IMR-90 (cell line): ENCODE measurements at regions not wholly inside any gene's neighbourhood (a gene's known extent, or its start where the extent isn't known, plus 50 kb on each side); places are given as distances from the start of the nearest gene placed in this dataset.

Experiments
- ATAC-seq: fragments of 200-7000 bp; cut with Tn5 transposase; 2 replicates; pipeline ENCODE4 v1.9.1; 2020; ENCODE audit warnings: low read depth, mild to moderate bottlenecking, moderate library complexity
- BruUV-seq: library from RNA; stranded (reverse); fragments of 400-500 nt; replicated peaks from 2 replicates; lab custom pipeline; 2021; lab: Mats Ljungman, UMichigan
- CTCF ChIA-PET: fragments of 300-600 bp; formaldehyde crosslinking; extraction: SDS; loops from one replicate; lab custom pipeline; 2021; ENCODE audit warnings: antibody characterized with exemption; lab: Yijun Ruan, JAX
- POLR2A ChIA-PET: fragments of 300-600 bp; sonication (Branson Sonifier 250); formaldehyde crosslinking; loops from one replicate; lab custom pipeline; 2022; ENCODE audit warnings: antibody characterized with exemption; ENCODE audit not compliant: unreplicated experiment; lab: Charles Lee
- DNase-seq: peaks from one replicate; pipeline ENCODE4 v3.0.0; 2013
- H2AFZ ChIP-seq: replicated peaks from 2 replicates; pipeline ENCODE3; 2013; ENCODE audit warnings: low read length, mild to moderate bottlenecking; ENCODE audit not compliant: poor library complexity
- H2AK5ac ChIP-seq: 2 replicates; pipeline ENCODE4 v1.6.1; 2013; ENCODE audit warnings: low read depth, low read length, inconsistent platforms
- H2AK9ac ChIP-seq: replicated peaks from 2 replicates; pipeline ENCODE3; 2013; ENCODE audit warnings: mild to moderate bottlenecking, low read depth, low read length, moderate library complexity; ENCODE audit not compliant: poor library complexity
- H2BK120ac ChIP-seq: 2 replicates; pipeline ENCODE4 v1.6.1; 2013; ENCODE audit warnings: low read depth, low read length, inconsistent platforms
- H2BK15ac ChIP-seq: 3 replicates; pipeline ENCODE4 v1.6.1; 2013; ENCODE audit warnings: low read depth, low read length, inconsistent platforms
- H2BK20ac ChIP-seq: 2 replicates; pipeline ENCODE4 v1.6.1; 2013; ENCODE audit warnings: low read depth, mild to moderate bottlenecking, inconsistent platforms, low read length, moderate library complexity
- H2BK5ac ChIP-seq: 2 replicates; pipeline ENCODE4 v1.6.1; 2013; ENCODE audit warnings: mild to moderate bottlenecking, low read depth, low read length, inconsistent platforms; ENCODE audit not compliant: poor library complexity, severe bottlenecking
- H3K14ac ChIP-seq: replicated peaks from 2 replicates; pipeline ENCODE4 v1.6.1; 2013; ENCODE audit warnings: low read depth, low read length, inconsistent platforms
- H3K18ac ChIP-seq: 2 replicates; pipeline ENCODE4 v1.6.1; 2013; ENCODE audit warnings: low read depth, low read length, control low read depth
- H3K23ac ChIP-seq: 2 replicates; pipeline ENCODE4 v1.6.1; 2013; ENCODE audit warnings: low read depth, low read length, inconsistent platforms
- H3K27ac ChIP-seq: 2 replicates; pipeline ENCODE4 v1.5.1; 2013; ENCODE audit warnings: mild to moderate bottlenecking, control low read depth, low read length; ENCODE audit not compliant: insufficient read depth
- H3K27me3 ChIP-seq: 2 replicates; pipeline ENCODE4 v1.6.1; 2013; ENCODE audit warnings: low read length; ENCODE audit not compliant: control insufficient read depth, insufficient read depth
- H3K36me3 ChIP-seq: 2 replicates; pipeline ENCODE4 v1.6.1; 2013; ENCODE audit warnings: low read length, mixed read lengths; ENCODE audit not compliant: control insufficient read depth, insufficient read depth
- H3K4ac ChIP-seq: 2 replicates; pipeline ENCODE4 v1.6.1; 2013; ENCODE audit warnings: low read depth, low read length, inconsistent platforms
- H3K4me1 ChIP-seq: 2 replicates; pipeline ENCODE4 v1.6.1; 2013; ENCODE audit warnings: low read length, mixed read lengths; ENCODE audit not compliant: control insufficient read depth, insufficient read depth
- H3K4me2 ChIP-seq: 2 replicates; pipeline ENCODE4 v1.6.1; 2013; ENCODE audit warnings: low read depth, mild to moderate bottlenecking, control low read depth, low read length, moderate library complexity
- H3K4me3 ChIP-seq: 2 replicates; pipeline ENCODE4 v1.5.1; 2013; ENCODE audit warnings: low read depth, mild to moderate bottlenecking, control low read depth, low read length, moderate library complexity; ENCODE audit not compliant: insufficient read depth
- H3K56ac ChIP-seq: 2 replicates; pipeline ENCODE4 v1.6.1; 2013; ENCODE audit warnings: low read length, inconsistent platforms; ENCODE audit not compliant: insufficient read depth; ENCODE audit errors: extremely low read depth
- H3K79me1 ChIP-seq, 2 experiments: 2 replicates each; pipeline ENCODE4 v1.6.1; 2013; ENCODE audit warnings: low read length in 2 of 2, inconsistent platforms in 1 of 2, low read depth in 1 of 2
- H3K9ac ChIP-seq: 2 replicates; pipeline ENCODE4 v1.6.1; 2013; ENCODE audit warnings: low read depth, low read length, control low read depth
- H3K9me1 ChIP-seq: 2 replicates; pipeline ENCODE4 v1.6.1; 2013; ENCODE audit warnings: low read length, inconsistent platforms; ENCODE audit not compliant: insufficient read depth
- H3K9me3 ChIP-seq: 2 replicates; pipeline ENCODE4 v1.6.1; 2013; ENCODE audit warnings: low read length; ENCODE audit not compliant: control insufficient read depth, insufficient read depth
- H4K20me1 ChIP-seq: 2 replicates; pipeline ENCODE4 v1.6.1; 2013; ENCODE audit warnings: low read length, inconsistent platforms; ENCODE audit not compliant: insufficient read depth
- H4K5ac ChIP-seq: 2 replicates; pipeline ENCODE4 v1.6.1; 2013; ENCODE audit warnings: mild to moderate bottlenecking, low read depth, low read length, control low read depth
- H4K8ac ChIP-seq, 2 experiments: 2 replicates each; pipeline ENCODE4 v1.6.1; 2013; ENCODE audit warnings: low read depth in 2 of 2, low read length in 2 of 2, control low read depth in 1 of 2, inconsistent platforms in 1 of 2
- H4K91ac ChIP-seq: 2 replicates; pipeline ENCODE4 v1.6.1; 2013; ENCODE audit warnings: low read depth, low read length, inconsistent platforms; ENCODE audit not compliant: insufficient read depth
- BHLHE40 ChIP-seq: fragments of 150-350 bp; IDR thresholded peaks from 2 replicates; pipeline ENCODE4 v1.6.1; 2016; ENCODE audit warnings: mild to moderate bottlenecking, low read depth, low read length
- CEBPB ChIP-seq: IDR thresholded peaks from 2 replicates; pipeline ENCODE4 v1.6.1; 2012; ENCODE audit warnings: low read depth, low read length, improper control_type of control experiment
- CHD1 ChIP-seq: IDR thresholded peaks from 2 replicates; pipeline ENCODE4 v1.6.1; 2012; ENCODE audit warnings: low read depth, low read length, improper control_type of control experiment
- FOS ChIP-seq: fragments of 150-350 bp; IDR thresholded peaks from 2 replicates; pipeline ENCODE4 v1.6.1; 2016; ENCODE audit warnings: low read depth, low read length
- MAFK ChIP-seq: IDR thresholded peaks from 2 replicates; pipeline ENCODE4 v1.6.1; 2012; ENCODE audit warnings: low read depth, low read length, improper control_type of control experiment
- MAZ ChIP-seq: IDR thresholded peaks from 2 replicates; pipeline ENCODE4 v1.6.1; 2012; ENCODE audit warnings: low read depth, mild to moderate bottlenecking, low read length, improper control_type of control experiment, moderate library complexity, borderline replicate concordance
- MXI1 ChIP-seq: IDR thresholded peaks from 2 replicates; pipeline ENCODE4 v1.6.1; 2012; ENCODE audit warnings: low read depth, mild to moderate bottlenecking, low read length, moderate library complexity, borderline replicate concordance
- NFE2L2 ChIP-seq: fragments of 150-350 bp; IDR thresholded peaks from 2 replicates; pipeline ENCODE4 v1.6.1; 2016; ENCODE audit warnings: low read depth, mild to moderate bottlenecking, low read length
- POLR2A ChIP-seq: IDR thresholded peaks from 2 replicates; pipeline ENCODE4 v1.6.1; 2012; ENCODE audit warnings: mild to moderate bottlenecking, low read depth, low read length
- RAD21 ChIP-seq: IDR thresholded peaks from 2 replicates; pipeline ENCODE4 v1.6.1; 2012; ENCODE audit warnings: low read length, improper control_type of control experiment
- RCOR1 ChIP-seq: IDR thresholded peaks from 2 replicates; pipeline ENCODE4 v1.6.1; 2012; ENCODE audit warnings: mild to moderate bottlenecking, low read length, improper control_type of control experiment; ENCODE audit not compliant: insufficient replicate concordance
- RFX5 ChIP-seq: IDR thresholded peaks from 2 replicates; pipeline ENCODE4 v1.8.0; 2012; ENCODE audit warnings: low read depth, mild to moderate bottlenecking, low read length, moderate library complexity
- SMC3 ChIP-seq: fragments of 150-350 bp; IDR thresholded peaks from 2 replicates; pipeline ENCODE4 v1.6.1; 2016; ENCODE audit warnings: low read depth, mild to moderate bottlenecking, antibody characterized with exemption, low read length, moderate library complexity
- WGBS, 2 experiments: methylation state at CpG; one replicate each; pipeline versions ENCODE4 v1.1.5 to v1.1.7; 2013; ENCODE audit warnings: missing lambda C conversion rate in 2 of 2; ENCODE audit not compliant: insufficient read length in 1 of 2; ENCODE audit errors: extremely low coverage in 2 of 2; 5-methylcytosine and 5-hydroxymethylcytosine counted together
- dilution Hi-C: fragments of 300-500 bp; cut with HindIII; formaldehyde crosslinking; loops from one replicate; pipeline ENCODE4 v1.14.3; 2018; ENCODE audit warnings: low sequenced_read_pairs; ENCODE audit not compliant: unreplicated experiment
- in situ Hi-C: fragments of 300-500 bp; cut with MboI; formaldehyde crosslinking; loops from 3 replicates; pipeline ENCODE4 v1.14.3; 2019; ENCODE audit warnings: low sequenced_read_pairs, inconsistent platforms, mixed read lengths
- intact Hi-C: fragments of 100-400 bp; cut with micrococcal nuclease; formaldehyde crosslinking; loops from 2 replicates; pipeline ENCODE4 v1.10.0; 2022
- TF ChIP-seq, protein P1 (sequence below): fragments of 150-350 bp; IDR thresholded peaks from 2 replicates; pipeline ENCODE4 v1.6.1; 2017; ENCODE audit warnings: mild to moderate bottlenecking, antibody characterized with exemption, low read length, low read depth
- TF ChIP-seq, protein P2 (sequence below): fragments of 150-350 bp; IDR thresholded peaks from 2 replicates; pipeline ENCODE4 v1.6.1; 2016; ENCODE audit warnings: low read depth, mild to moderate bottlenecking, low read length, moderate library complexity, borderline replicate concordance
- TF ChIP-seq, protein P3 (sequence below): conservative IDR thresholded peaks from 2 replicates; pipeline ENCODE4 v1.5.1; 2012; ENCODE audit warnings: mild to moderate bottlenecking, low read depth, low read length, improper control_type of control experiment

DNA sequence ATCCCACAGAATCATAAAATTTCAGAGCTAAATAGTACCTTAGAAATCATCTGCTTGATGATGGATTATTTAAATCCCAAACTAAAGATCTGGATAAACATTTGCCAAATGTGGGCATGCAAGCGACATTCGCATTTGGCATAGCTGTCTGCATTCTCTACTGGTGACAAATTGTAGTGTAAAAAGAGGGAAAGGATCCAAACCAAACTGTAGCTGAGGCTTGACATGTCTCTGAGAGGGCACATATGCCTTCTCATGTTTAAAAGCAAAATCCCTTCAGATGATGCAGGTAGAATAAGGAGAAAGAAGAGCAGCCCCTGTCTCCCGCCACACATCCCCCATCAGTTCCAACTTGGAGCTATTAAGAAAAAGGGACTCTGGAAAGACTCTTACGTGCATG is 257.5 kb upstream of the MTNR1B start:
- dilution Hi-C loops: no loop called here
- H2BK5ac ChIP-seq: no peak overlapping the region
- H2BK20ac ChIP-seq: no peak overlapping the region
- H2BK15ac ChIP-seq: no peak overlapping the region
- H3K4me3 ChIP-seq: no peak overlapping the region
- POLR2A ChIA-PET: no interaction called here
- no peak overlapping the region for H3K23ac ChIP-seq
- no peak overlapping the region for H3K4me2 ChIP-seq
- no peak overlapping the region for H3K27ac ChIP-seq
- no peak for DNase-seq
- H3K14ac ChIP-seq: no peak overlapping the region
- H2AK9ac ChIP-seq: no peak overlapping the region
- no TSS peak for BruUV-seq
- no peak overlapping the region for H3K4ac ChIP-seq
- H4K91ac ChIP-seq: no peak overlapping the region
- no peak overlapping the region for H3K56ac ChIP-seq
- no peaks in the 10 kb centered on the region for H3K79me1 ChIP-seq
- no CpG with 5 or more reads among the region's 4 CpGs for WGBS, 2 experiments
- no peak for ATAC-seq
- no peaks in the 10 kb centered on the region for H3K27me3 ChIP-seq
- H2AK5ac ChIP-seq: no peak overlapping the region
- H3K18ac ChIP-seq: no peak overlapping the region
- H2BK120ac ChIP-seq: no peak overlapping the region
- H4K20me1 ChIP-seq: no peaks in the 10 kb centered on the region
- no peak overlapping the region for H4K5ac ChIP-seq
- CTCF ChIA-PET: interaction anchor here (0.5 kb wide), 1 partner anchor 43 kb away, joined by 4 read pairs; no protein-coding TSS in a partner anchor
- intact Hi-C loops: no loop called here
- H3K36me3 ChIP-seq: no peaks in the 10 kb centered on the region
- H3K9me3 ChIP-seq: no peaks in the 10 kb centered on the region
- in situ Hi-C loops: no loop called here
- H4K8ac ChIP-seq: no peak overlapping the region
- H2AFZ ChIP-seq: no peak overlapping the region
- TF ChIP-seq, protein P1, sequence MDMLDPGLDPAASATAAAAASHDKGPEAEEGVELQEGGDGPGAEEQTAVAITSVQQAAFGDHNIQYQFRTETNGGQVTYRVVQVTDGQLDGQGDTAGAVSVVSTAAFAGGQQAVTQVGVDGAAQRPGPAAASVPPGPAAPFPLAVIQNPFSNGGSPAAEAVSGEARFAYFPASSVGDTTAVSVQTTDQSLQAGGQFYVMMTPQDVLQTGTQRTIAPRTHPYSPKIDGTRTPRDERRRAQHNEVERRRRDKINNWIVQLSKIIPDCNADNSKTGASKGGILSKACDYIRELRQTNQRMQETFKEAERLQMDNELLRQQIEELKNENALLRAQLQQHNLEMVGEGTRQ: no peak
- TF ChIP-seq POLR2A (no peak), RAD21 (no peak), NFE2L2 (no peak), RCOR1 (no peak), BHLHE40 (no peak), RFX5 (no peak), FOS (no peak), CHD1 (no peak), MXI1 (no peak), SMC3 (no peak), CEBPB (no peak), MAFK (no peak), MAZ (no peak)
- TF ChIP-seq, protein P2, sequence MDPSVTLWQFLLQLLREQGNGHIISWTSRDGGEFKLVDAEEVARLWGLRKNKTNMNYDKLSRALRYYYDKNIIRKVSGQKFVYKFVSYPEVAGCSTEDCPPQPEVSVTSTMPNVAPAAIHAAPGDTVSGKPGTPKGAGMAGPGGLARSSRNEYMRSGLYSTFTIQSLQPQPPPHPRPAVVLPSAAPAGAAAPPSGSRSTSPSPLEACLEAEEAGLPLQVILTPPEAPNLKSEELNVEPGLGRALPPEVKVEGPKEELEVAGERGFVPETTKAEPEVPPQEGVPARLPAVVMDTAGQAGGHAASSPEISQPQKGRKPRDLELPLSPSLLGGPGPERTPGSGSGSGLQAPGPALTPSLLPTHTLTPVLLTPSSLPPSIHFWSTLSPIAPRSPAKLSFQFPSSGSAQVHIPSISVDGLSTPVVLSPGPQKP: no peak
- TF ChIP-seq, protein P3, sequence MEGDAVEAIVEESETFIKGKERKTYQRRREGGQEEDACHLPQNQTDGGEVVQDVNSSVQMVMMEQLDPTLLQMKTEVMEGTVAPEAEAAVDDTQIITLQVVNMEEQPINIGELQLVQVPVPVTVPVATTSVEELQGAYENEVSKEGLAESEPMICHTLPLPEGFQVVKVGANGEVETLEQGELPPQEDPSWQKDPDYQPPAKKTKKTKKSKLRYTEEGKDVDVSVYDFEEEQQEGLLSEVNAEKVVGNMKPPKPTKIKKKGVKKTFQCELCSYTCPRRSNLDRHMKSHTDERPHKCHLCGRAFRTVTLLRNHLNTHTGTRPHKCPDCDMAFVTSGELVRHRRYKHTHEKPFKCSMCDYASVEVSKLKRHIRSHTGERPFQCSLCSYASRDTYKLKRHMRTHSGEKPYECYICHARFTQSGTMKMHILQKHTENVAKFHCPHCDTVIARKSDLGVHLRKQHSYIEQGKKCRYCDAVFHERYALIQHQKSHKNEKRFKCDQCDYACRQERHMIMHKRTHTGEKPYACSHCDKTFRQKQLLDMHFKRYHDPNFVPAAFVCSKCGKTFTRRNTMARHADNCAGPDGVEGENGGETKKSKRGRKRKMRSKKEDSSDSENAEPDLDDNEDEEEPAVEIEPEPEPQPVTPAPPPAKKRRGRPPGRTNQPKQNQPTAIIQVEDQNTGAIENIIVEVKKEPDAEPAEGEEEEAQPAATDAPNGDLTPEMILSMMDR: no peak
- no peak overlapping the region for H3K9ac ChIP-seq
- no peaks in the 10 kb centered on the region for H3K9me1 ChIP-seq
- H3K4me1 ChIP-seq: no peaks in the 10 kb centered on the region
